Naive B cell (primary cell): ENCODE measurements at regions not wholly inside any gene's neighbourhood (a gene's known extent, or its start where the extent isn't known, plus 50 kb on each side); places are given as distances from the start of the nearest gene placed in this dataset.

Experiments
- ATAC-seq, 2 donors: fragments of 150-1000 bp; cut with Tn5 transposase; 2 replicates each; pipeline ENCODE4 v1.10.0; 2021; ENCODE audit warnings: low read depth in 2 of 2, mild to moderate bottlenecking in 2 of 2, moderate library complexity in 2 of 2
- DNase-seq: peaks from one replicate; pipeline ENCODE4 v3.0.0; 2022
- H3K27ac Mint-ChIP-seq, 6 donors: one replicate each; pipeline ENCODE4 v1.8.0; 2020 to 2022; ENCODE audit warnings: mild to moderate bottlenecking in 6 of 6, mixed read lengths in 6 of 6, moderate library complexity in 5 of 6, inconsistent platforms in 2 of 6
- H3K27me3 Mint-ChIP-seq, 3 donors: one replicate each; pipeline ENCODE4 v1.8.0; 2021 to 2022; ENCODE audit warnings: mixed read lengths in 3 of 3, mild to moderate bottlenecking in 1 of 3
- H3K36me3 Mint-ChIP-seq, 2 donors: one replicate each; pipeline ENCODE4 v1.8.0; 2020 to 2022; ENCODE audit warnings: mixed read lengths in 2 of 2, inconsistent platforms in 1 of 2, mild to moderate bottlenecking in 1 of 2
- H3K4me1 Mint-ChIP-seq, 3 donors: one replicate each; pipeline ENCODE4 v1.8.0; 2020 to 2022; ENCODE audit warnings: mixed read lengths in 3 of 3, inconsistent platforms in 1 of 3, mild to moderate bottlenecking in 1 of 3, moderate library complexity in 1 of 3
- H3K4me3 Mint-ChIP-seq, 8 donors: one replicate each; pipeline ENCODE4 v1.8.0; 2020 to 2022; ENCODE audit warnings: mild to moderate bottlenecking in 8 of 8, mixed read lengths in 8 of 8, moderate library complexity in 8 of 8, inconsistent platforms in 2 of 8
- H3K9me3 Mint-ChIP-seq, 7 donors: one replicate each; pipeline ENCODE4 v1.8.0; 2020 to 2022; ENCODE audit warnings: mixed read lengths in 7 of 7, mild to moderate bottlenecking in 5 of 7, inconsistent platforms in 2 of 7, moderate library complexity in 1 of 7

DNA sequence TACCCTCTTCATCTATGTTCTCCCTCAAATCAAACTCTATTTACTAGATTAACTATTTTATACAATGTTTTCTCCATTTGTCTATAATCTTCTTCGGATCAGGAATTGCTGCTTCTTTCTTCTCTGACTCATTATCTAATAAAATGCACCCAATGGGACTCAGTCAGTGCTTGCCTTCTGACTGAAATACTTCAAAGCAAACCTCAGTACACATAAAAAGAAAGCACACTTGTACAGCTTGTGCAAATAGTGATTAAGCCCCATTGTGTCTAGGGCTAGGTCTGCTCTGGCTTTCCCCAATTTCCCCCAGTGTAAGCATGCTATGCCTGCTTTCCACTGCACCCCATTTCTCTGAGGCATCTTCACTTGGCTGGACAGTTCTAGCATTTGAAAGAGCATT lies 118.6 kb upstream of the C11orf87 start:
- H3K27me3 Mint-ChIP-seq: no peaks in the 10 kb centered on the region
- H3K4me1 Mint-ChIP-seq: no peaks in the 10 kb centered on the region
- H3K4me3 Mint-ChIP-seq: no peak overlapping the region
- ATAC-seq (no peak), DNase-seq (no peak)
- no peak overlapping the region for H3K27ac Mint-ChIP-seq
- no peaks in the 10 kb centered on the region for H3K36me3 Mint-ChIP-seq
- peaks cover 0 to 13% (median 0%) of the 10 kb centered on the region in 7 donors for H3K9me3 Mint-ChIP-seq

DNA sequence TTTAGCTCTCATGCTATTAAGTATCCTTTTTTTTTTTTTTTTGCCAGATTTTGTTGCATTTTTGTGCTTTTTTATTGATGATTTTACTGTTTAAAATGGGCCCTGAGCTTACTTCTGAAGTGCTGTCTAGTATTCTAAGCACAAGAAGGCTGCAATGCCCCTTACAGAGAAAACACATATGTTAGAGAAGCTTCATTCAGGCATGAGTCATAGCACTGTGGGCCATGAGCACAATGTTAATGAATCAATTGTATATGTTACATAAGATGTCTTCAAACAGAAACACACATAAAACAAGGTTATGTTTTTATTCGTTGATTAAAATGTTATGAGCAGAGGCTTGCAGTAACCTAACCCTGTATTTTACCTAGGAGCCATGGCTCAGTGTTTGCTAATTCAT lies 117.8 kb upstream of the C11orf87 start:
- Mint-ChIP-seq H3K27ac (no peak overlapping the region), H3K4me3 (no peak overlapping the region), H3K27me3 (no peaks in the 10 kb centered on the region), H3K9me3 (peaks cover 0 to 9% (median 0%) of the 10 kb centered on the region in 7 donors), H3K4me1 (no peaks in the 10 kb centered on the region), H3K36me3 (no peaks in the 10 kb centered on the region)
- no peak for ATAC-seq
- DNase-seq: no peak

DNA sequence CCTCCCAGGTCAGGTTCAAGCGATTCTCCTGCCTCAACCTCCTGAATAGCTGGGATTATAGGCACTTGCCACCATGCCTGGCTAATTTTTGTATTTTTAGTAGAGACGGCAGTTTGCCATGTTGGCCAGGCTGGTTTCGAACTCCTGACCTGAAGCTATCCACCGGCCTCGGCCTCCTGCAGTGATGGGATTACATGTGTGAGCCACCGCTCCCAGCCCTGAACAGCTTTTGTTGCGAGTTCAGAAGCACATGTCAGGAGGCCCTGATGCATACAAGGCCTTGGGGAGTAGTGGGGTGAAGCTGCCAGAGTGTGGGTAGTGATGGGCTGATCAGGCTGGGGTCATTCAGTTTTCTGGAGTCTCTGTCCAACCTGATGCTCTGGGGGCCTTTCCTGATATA lies 117.0 kb upstream of the C11orf87 start:
- no peaks in the 10 kb centered on the region for H3K4me1 Mint-ChIP-seq
- no peak overlapping the region for H3K4me3 Mint-ChIP-seq
- H3K36me3 Mint-ChIP-seq: no peaks in the 10 kb centered on the region
- H3K9me3 Mint-ChIP-seq: peaks cover 0 to 9% (median 0%) of the 10 kb centered on the region in 7 donors
- H3K27me3 Mint-ChIP-seq: no peaks in the 10 kb centered on the region
- no peak for ATAC-seq
- H3K27ac Mint-ChIP-seq: no peak overlapping the region
- no peak for DNase-seq

DNA sequence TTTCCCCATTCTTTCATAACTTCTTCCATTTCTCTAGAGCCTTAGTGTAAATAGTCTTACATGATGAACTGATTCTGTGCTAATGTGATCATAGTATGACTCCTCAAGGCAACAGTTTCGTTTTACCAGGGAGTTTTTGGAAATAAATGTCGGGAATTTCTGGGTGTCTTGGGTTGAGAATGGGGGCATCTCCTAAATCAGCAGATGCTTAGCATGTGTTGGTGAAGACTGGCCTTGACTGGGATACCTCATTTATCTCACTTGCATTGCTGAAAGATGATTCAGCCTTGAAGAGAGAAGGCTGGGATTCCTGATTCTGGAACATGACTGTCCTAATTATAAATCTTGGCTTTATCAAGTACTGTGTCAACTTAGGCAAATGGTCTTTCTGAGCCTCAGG lies 115.7 kb upstream of the C11orf87 start:
- DNase-seq (no peak), ATAC-seq (no peak)
- Mint-ChIP-seq H3K36me3 (no peaks in the 10 kb centered on the region), H3K9me3 (peaks cover 0 to 9% (median 0%) of the 10 kb centered on the region in 7 donors), H3K27ac (no peak overlapping the region), H3K4me1 (no peaks in the 10 kb centered on the region), H3K27me3 (no peaks in the 10 kb centered on the region), H3K4me3 (no peak overlapping the region)

DNA sequence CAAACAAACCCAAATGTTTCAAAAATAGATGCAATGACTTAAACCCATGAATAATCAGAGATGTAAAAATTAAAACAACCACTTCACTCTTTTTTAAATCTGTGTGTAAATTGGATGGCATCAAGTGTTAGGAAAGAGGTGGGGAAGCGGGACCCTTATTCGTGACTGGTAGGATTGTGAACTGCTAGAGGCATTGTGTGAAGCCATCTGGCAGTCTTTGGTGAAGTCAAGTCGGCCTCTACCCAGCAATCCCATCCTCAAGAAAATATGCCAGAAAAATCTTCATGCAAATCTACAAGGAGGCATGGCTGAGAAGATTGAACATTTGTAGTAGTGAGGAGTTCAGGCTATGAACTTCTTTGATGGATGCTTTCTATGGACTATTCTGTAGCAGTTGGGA lies 114.6 kb upstream of the C11orf87 start:
- no peak overlapping the region for H3K27ac Mint-ChIP-seq
- no peak overlapping the region for H3K4me3 Mint-ChIP-seq
- DNase-seq (no peak), ATAC-seq (no peak)
- no peaks in the 10 kb centered on the region for H3K36me3 Mint-ChIP-seq
- no peaks in the 10 kb centered on the region for H3K27me3 Mint-ChIP-seq
- H3K9me3 Mint-ChIP-seq: peaks cover 0 to 9% (median 0%) of the 10 kb centered on the region in 7 donors
- no peaks in the 10 kb centered on the region for H3K4me1 Mint-ChIP-seq

DNA sequence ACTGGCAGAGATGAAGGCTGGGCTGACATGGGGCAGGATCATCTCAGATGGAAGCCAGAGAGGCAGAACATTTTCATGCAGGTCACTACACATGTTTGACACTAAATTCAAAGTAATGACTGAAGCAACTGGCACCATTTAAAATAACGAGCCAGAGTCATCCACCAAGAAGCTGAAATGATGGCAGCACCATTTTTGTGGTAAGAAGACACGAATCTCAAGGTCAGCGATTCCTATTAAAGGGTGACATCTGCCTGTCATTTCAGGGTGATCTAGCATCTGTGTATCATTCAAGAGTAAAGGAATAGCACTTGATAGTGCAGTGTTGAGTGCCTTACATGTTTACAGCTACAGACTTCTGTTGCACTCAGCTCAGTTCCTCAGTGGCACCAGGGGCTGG lies 113.4 kb upstream of the C11orf87 start:
- Mint-ChIP-seq H3K36me3 (no peaks in the 10 kb centered on the region), H3K27me3 (no peaks in the 10 kb centered on the region), H3K4me1 (no peaks in the 10 kb centered on the region), H3K4me3 (no peak overlapping the region), H3K27ac (no peak overlapping the region), H3K9me3 (peaks cover 0 to 5% (median 0%) of the 10 kb centered on the region in 7 donors)
- ATAC-seq (no peak), DNase-seq (no peak)

DNA sequence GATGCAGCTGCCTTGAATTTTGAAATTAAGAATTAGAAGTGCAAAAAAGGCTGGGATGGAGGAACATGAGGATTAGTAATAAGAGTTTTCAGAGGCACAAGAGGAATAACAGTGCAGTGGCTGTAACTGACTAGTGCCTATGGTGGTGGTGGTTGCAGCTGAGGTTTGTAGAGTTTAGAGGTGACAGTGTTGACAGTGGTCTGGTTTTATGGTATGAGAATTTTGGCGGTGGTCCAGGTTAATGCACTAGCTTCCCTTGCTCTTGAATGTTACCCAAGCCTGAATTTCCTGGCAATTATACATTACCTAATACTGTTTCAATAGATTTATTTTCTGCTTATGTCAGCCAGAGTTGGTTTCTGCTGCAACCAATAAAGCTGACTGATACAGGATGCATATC lies 112.8 kb upstream of the C11orf87 start:
- Mint-ChIP-seq H3K4me3 (no peak overlapping the region), H3K9me3 (peaks cover 0 to 5% (median 1%) of the 10 kb centered on the region in 7 donors), H3K36me3 (no peaks in the 10 kb centered on the region), H3K27me3 (no peaks in the 10 kb centered on the region), H3K27ac (no peak overlapping the region), H3K4me1 (no peaks in the 10 kb centered on the region)
- ATAC-seq (no peak), DNase-seq (no peak)

DNA sequence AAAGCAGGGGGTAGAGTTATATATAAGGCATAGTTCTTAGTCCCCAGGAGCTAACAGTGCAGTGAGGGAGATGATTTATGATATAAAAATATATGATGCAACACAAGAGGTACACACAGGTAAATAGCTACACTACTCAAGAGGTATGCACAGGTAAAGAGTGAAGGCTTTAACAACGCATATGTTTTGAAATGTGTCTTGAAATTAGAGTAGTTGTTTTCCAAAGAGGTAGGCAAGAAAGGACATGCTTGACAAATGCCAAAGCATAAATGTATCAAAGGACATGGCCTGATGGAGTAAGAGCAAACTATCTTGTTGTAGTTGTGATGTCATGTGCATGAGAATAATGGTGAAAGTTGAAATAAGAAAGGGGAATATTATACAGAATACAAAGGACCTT lies 104.3 kb upstream of the C11orf87 start:
- Mint-ChIP-seq H3K4me3 (no peak overlapping the region), H3K36me3 (no peaks in the 10 kb centered on the region), H3K27ac (no peak overlapping the region), H3K4me1 (no peaks in the 10 kb centered on the region), H3K27me3 (no peaks in the 10 kb centered on the region), H3K9me3 (peaks cover 0 to 14% (median 5%) of the 10 kb centered on the region in 7 donors)
- no peak for DNase-seq
- ATAC-seq: no peak

DNA sequence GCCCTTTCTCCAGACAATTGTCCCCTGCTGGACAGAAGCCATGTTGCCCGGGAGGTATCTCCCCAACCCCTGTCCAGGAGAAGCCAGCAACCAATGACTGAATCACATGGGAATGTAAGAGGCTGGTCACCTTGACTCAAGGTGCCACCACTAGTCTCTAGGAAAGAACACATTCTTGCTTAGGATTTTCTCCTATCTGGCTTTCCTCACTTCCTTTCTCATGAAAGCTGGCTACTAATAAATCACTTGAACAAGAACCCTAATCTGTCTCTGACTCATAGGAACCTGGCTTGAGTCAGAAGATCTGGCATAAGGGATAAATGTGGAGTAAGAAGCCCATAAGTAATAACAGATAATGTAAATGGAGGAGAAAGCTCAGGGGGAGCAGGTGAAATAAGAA lies 101.4 kb upstream of the C11orf87 start:
- H3K4me3 Mint-ChIP-seq: no peak overlapping the region
- H3K27me3 Mint-ChIP-seq: no peaks in the 10 kb centered on the region
- ATAC-seq: no peak
- no peaks in the 10 kb centered on the region for H3K4me1 Mint-ChIP-seq
- no peak for DNase-seq
- H3K27ac Mint-ChIP-seq: no peak overlapping the region
- H3K9me3 Mint-ChIP-seq: peaks cover 2 to 14% (median 4%) of the 10 kb centered on the region in 7 donors
- no peaks in the 10 kb centered on the region for H3K36me3 Mint-ChIP-seq

DNA sequence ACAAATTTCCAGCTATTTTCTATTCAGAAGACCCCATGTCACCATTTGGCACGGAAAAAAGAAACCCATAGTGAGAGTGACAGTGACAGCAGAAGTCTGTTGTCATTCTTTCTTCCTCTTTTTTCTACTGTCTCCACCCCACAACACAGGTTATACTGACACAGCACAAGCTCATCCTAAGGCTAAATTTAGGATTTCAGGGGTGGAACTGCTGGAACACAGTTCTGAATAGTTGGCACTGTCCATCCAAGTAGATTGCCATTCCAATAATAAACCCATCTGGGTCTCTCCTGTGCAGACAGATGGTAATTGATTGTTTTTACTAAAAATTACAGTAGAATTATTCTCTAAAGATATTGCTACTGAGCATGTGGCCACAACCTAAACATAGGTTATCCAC lies 95.2 kb upstream of the C11orf87 start:
- no peak for ATAC-seq
- Mint-ChIP-seq H3K36me3 (no peaks in the 10 kb centered on the region), H3K9me3 (peaks cover 0 to 15% (median 8%) of the 10 kb centered on the region in 7 donors)

DNA sequence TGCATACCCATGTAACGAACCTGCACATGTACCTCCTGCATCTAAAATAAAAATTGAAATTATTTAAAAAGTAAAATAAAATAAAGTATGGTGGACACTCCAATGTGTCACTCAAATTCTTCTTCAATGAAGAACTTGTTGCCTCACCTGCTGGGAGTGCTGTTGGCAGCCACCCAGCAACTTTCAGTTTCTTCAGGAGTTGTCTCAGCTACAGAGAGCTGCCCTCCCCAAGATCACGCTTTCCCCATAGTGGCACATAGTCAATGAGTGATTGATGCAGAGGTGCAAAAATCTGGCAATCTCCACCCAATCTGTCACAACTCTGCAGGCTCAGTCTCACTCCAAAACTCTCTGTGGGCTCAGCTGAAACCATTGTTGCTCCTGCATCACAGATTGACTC lies 92.3 kb upstream of the C11orf87 start:
- Mint-ChIP-seq H3K4me3 (no peak overlapping the region), H3K27me3 (peaks cover 0 to 4% (median 0%) of the 10 kb centered on the region in 3 donors), H3K4me1 (no peaks in the 10 kb centered on the region), H3K27ac (no peak overlapping the region), H3K36me3 (no peaks in the 10 kb centered on the region), H3K9me3 (peaks cover 2 to 15% (median 7%) of the 10 kb centered on the region in 7 donors)
- no peak for DNase-seq
- no peak for ATAC-seq

More for the DNA sequence above, 95.2 kb upstream of the C11orf87 start:
- Mint-ChIP-seq H3K4me1 (no peaks in the 10 kb centered on the region), H3K4me3 (no peak overlapping the region), H3K27ac (no peak overlapping the region), H3K27me3 (no peaks in the 10 kb centered on the region)
- no peak for DNase-seq

DNA sequence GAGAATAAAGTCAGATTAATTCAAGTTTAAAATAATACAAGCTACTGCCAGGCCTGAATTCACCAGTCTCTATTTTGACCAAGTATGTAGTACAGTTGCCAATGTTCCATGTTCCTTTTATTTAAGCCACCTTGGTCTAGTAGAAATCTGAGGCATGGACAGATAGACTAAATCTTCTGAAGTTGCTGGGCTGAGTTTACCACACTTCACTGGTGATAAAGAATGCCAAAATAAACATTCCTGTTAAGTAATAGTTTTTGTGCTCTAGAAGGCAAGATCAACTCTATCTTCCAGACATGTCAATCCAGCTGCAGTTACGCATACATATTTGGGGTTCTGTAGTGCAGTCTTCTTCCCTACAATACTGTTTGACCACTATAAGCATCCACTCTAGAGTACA lies 83.9 kb upstream of the C11orf87 start:
- ATAC-seq (no peak), DNase-seq (no peak)
- Mint-ChIP-seq H3K27ac (no peak overlapping the region), H3K27me3 (no peaks in the 10 kb centered on the region), H3K4me1 (no peaks in the 10 kb centered on the region), H3K9me3 (peaks cover 0 to 9% (median 2%) of the 10 kb centered on the region in 7 donors), H3K36me3 (no peaks in the 10 kb centered on the region), H3K4me3 (no peak overlapping the region)

DNA sequence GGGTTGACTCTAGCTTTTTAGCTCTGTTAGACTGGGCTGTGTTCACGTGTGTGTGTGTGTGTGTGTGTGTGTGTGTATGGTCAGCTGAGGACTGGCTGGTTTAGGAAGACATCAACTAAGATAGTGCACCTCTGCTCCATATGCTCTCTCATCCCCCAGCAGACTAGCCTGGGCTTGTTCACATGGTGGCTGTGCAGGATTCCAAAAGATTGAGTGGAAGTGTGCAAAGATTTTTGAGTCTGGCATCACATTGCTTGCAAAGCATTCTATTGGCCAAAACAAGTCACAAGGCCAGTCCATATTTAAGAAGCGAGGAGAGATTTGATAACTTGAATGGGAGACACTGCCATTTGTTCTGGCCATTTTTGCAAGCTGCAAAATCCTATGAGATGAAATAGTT lies 79.7 kb upstream of the C11orf87 start:
- DNase-seq: no peak
- H3K9me3 Mint-ChIP-seq: peaks cover 3 to 13% (median 4%) of the 10 kb centered on the region in 7 donors
- no peak overlapping the region for H3K27ac Mint-ChIP-seq
- no peaks in the 10 kb centered on the region for H3K36me3 Mint-ChIP-seq
- H3K4me3 Mint-ChIP-seq: no peak overlapping the region
- ATAC-seq: no peak
- no peaks in the 10 kb centered on the region for H3K27me3 Mint-ChIP-seq
- no peaks in the 10 kb centered on the region for H3K4me1 Mint-ChIP-seq

DNA sequence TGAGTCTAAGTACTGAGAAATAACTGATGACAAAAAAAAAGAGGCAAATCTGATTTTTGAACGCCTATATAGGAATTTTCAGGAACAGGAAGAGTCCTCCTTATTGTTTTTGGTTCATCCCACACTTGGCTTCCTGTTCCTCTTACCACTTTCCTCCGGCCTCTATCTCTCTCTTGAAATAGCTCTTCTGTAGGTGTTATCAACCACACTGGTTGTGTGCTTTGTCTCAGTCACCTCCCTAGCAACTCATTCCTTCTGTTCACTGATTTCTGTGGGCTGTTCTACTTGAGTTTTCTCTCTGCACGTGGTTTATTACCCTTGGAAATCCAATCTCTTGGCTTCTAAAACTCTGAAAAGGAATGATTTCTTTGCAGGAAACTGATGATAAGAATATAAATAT lies 78.7 kb upstream of the C11orf87 start:
- H3K4me1 Mint-ChIP-seq: no peaks in the 10 kb centered on the region
- no peak overlapping the region for H3K27ac Mint-ChIP-seq
- no peaks in the 10 kb centered on the region for H3K36me3 Mint-ChIP-seq
- no peak for ATAC-seq
- peaks cover 3 to 13% (median 4%) of the 10 kb centered on the region in 7 donors for H3K9me3 Mint-ChIP-seq
- no peak for DNase-seq
- H3K4me3 Mint-ChIP-seq: no peak overlapping the region
- H3K27me3 Mint-ChIP-seq: no peaks in the 10 kb centered on the region

DNA sequence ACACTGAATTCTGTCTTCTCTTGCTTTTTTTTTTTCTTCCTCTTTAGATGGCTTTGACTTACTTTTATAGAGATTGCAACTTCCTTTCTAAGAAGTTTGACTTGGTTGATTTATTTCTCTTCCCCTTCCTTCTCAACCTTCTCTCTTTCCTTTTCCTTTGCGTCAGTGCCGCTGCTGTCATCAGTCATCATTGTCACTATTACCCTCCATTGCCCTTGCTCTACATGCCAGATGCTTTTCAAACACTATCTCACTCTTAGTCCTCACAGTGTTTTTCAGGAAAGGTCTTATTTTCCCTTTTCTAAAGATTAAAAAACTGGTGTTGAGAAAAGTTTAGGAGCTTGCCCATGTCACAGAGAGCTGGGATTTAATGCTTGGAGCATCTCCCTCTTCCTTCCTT lies 74.7 kb upstream of the C11orf87 start:
- no peaks in the 10 kb centered on the region for H3K36me3 Mint-ChIP-seq
- DNase-seq (no peak), ATAC-seq (no peak)
- no peaks in the 10 kb centered on the region for H3K4me1 Mint-ChIP-seq
- H3K9me3 Mint-ChIP-seq: peaks cover under 1 to 19% (median 6%) of the 10 kb centered on the region in 7 donors
- H3K27ac Mint-ChIP-seq: no peak overlapping the region
- H3K4me3 Mint-ChIP-seq: no peak overlapping the region
- H3K27me3 Mint-ChIP-seq: no peaks in the 10 kb centered on the region
